HCT116 (cell line): ENCODE measurements at regions not wholly inside any gene's neighbourhood (a gene's known extent, or its start where the extent isn't known, plus 50 kb on each side); places are given as distances from the start of the nearest gene placed in this dataset.

ENCODE experiments used
- ATAC-seq: fragments of 200-7000 bp; cut with Tn5 transposase; 2 replicates; pipeline ENCODE4 v1.9.1; 2020; ENCODE audit warnings: mild to moderate bottlenecking, moderate library complexity
- BruUV-seq: library from RNA; stranded (reverse); fragments of 400-500 nt; replicated peaks from 2 replicates; lab custom pipeline; 2021; lab: Mats Ljungman, UMichigan
- CTCF ChIA-PET: fragments of 300-600 bp; sonication (Branson Sonifier 250); formaldehyde crosslinking; loops from one replicate; lab custom pipeline; 2021; ENCODE audit warnings: antibody characterized with exemption; lab: Charles Lee
- POLR2A ChIA-PET: fragments of 300-600, 350-600 bp; sonication (Branson Sonifier 250); formaldehyde crosslinking; loops from one replicate; lab custom pipeline; 2021; ENCODE audit warnings: antibody characterized with exemption; lab: Charles Lee
- RAD21 ChIA-PET, 2 experiments: fragments of 300-600 bp; sonication (Branson Sonifier 250); formaldehyde crosslinking; loops; one replicate each; lab custom pipeline; 2023; ENCODE audit warnings: low total read pairs in 2 of 2; ENCODE audit not compliant: uncharacterized antibody in 2 of 2, unreplicated experiment in 2 of 2, low non-redundant PET in 1 of 2; lab: Charles Lee
- DNase-seq: peaks from one replicate; pipeline ENCODE4 v3.0.0-alpha.2; 2010; ENCODE audit warnings: low read depth, low spot score
- H2AFZ ChIP-seq: fragments of 200-600 bp; shearing (Covaris generic), sonication (generic); 2 replicates; pipeline ENCODE4 v1.6.1; 2017; ENCODE audit warnings: low read depth, mixed run types, mixed read lengths, antibody characterized with exemption, low read length; ENCODE audit not compliant: poor library complexity, severe bottlenecking
- H3K27ac ChIP-seq: 2 replicates; pipeline ENCODE4 v1.5.1; 2012; ENCODE audit warnings: low read depth, low read length
- H3K27me3 ChIP-seq: fragments of 200-600 bp; sonication (generic); 2 replicates; pipeline ENCODE4 v1.6.1; 2016; ENCODE audit warnings: mixed run types, low read length, mixed read lengths; ENCODE audit not compliant: insufficient read depth
- H3K36me3 ChIP-seq, 2 experiments: fragments of 200-500 bp in 1 of 2; fragments of 200-600 bp in 1 of 2; sonication (Bioruptor generic) in 1 of 2; sonication (generic) in 1 of 2; 2 replicates each; pipeline versions ENCODE4 v1.5.1 to v1.6.1; 2014 to 2016; ENCODE audit warnings: low read length in 2 of 2, inconsistent platforms in 1 of 2, mixed read lengths in 1 of 2, mixed run types in 1 of 2; ENCODE audit not compliant: insufficient read depth in 2 of 2, control insufficient read depth in 1 of 2
- H3K4me1 ChIP-seq, 2 experiments: fragments of 200-600 bp in 1 of 2; sonication (generic) in 1 of 2; 2 replicates each; pipeline versions ENCODE4 v1.5.1 to v1.6.1; 2012 to 2017; ENCODE audit warnings: low read length in 2 of 2, inconsistent platforms in 1 of 2, mild to moderate bottlenecking in 1 of 2, mixed read lengths in 1 of 2, mixed run types in 1 of 2, moderate library complexity in 1 of 2; ENCODE audit not compliant: insufficient read depth in 2 of 2, control insufficient read depth in 1 of 2
- H3K4me2 ChIP-seq: fragments of 200-600 bp; sonication (generic); 2 replicates; pipeline ENCODE4 v1.6.1; 2017; ENCODE audit warnings: mixed run types, low read length, mixed read lengths
- H3K4me3 ChIP-seq, 2 experiments: fragments of 200-600 bp in 1 of 2; sonication (generic) in 1 of 2; replicated peaks in 1 of 2; 2 replicates each; pipeline ENCODE4 v1.5.1; 2011 to 2016; ENCODE audit warnings: low read length in 2 of 2, control low read depth in 1 of 2, low read depth in 1 of 2, mild to moderate bottlenecking in 1 of 2, mixed read lengths in 1 of 2, mixed run types in 1 of 2
- H3K79me2 ChIP-seq: fragments of 200-600 bp; sonication (generic); 2 replicates; pipeline ENCODE4 v1.6.1; 2017; ENCODE audit warnings: mild to moderate bottlenecking, mixed run types, low read length, moderate library complexity, mixed read lengths; ENCODE audit not compliant: insufficient read depth
- H3K9ac ChIP-seq: fragments of 200-600 bp; sonication (generic); 2 replicates; pipeline ENCODE4 v1.6.1; 2016; ENCODE audit warnings: low read length, mixed read lengths
- H3K9me2 ChIP-seq: fragments of 200-600 bp; sonication (generic), shearing (Covaris generic); 2 replicates; pipeline ENCODE4 v1.6.1; 2017; ENCODE audit warnings: mixed run types, mild to moderate bottlenecking, moderate library complexity; ENCODE audit not compliant: insufficient read depth
- H3K9me3 ChIP-seq, 2 experiments: fragments of 200-500 bp in 1 of 2; fragments of 200-600 bp in 1 of 2; sonication (Bioruptor generic) in 1 of 2; sonication (generic) in 1 of 2; 2 replicates each; pipeline ENCODE4 v1.6.1; 2014 to 2017; ENCODE audit warnings: low read length in 2 of 2, mixed read lengths in 2 of 2, inconsistent platforms in 1 of 2, low read depth in 1 of 2, mild to moderate bottlenecking in 1 of 2, mixed run types in 1 of 2, moderate library complexity in 1 of 2; ENCODE audit not compliant: control insufficient read depth in 1 of 2, insufficient read depth in 1 of 2
- H4K20me1 ChIP-seq: fragments of 200-600 bp; sonication (generic), shearing (Covaris generic); 2 replicates; pipeline ENCODE4 v1.6.1; 2017; ENCODE audit warnings: mixed run types, mild to moderate bottlenecking, moderate library complexity; ENCODE audit not compliant: insufficient read depth
- CEBPB ChIP-seq: IDR thresholded peaks from 2 replicates; pipeline ENCODE4 v1.6.1; 2012; ENCODE audit warnings: low read depth
- ELF1 ChIP-seq: IDR thresholded peaks from 2 replicates; pipeline ENCODE4 v1.6.1; 2012; ENCODE audit warnings: low read depth, borderline replicate concordance
- EZH2 ChIP-seq: fragments of 200-600 bp; sonication (generic); IDR thresholded peaks from 2 replicates; pipeline ENCODE4 v1.6.1; 2017; ENCODE audit warnings: antibody characterized with exemption, mixed run types
- POLR2AphosphoS5 ChIP-seq: IDR thresholded peaks from 2 replicates; pipeline ENCODE4 v1.6.1; 2011; ENCODE audit warnings: mild to moderate bottlenecking, low read depth, low read length, moderate library complexity
- RAD21 ChIP-seq: IDR thresholded peaks from 2 replicates; pipeline ENCODE4 v1.6.1; 2012; ENCODE audit warnings: low read depth, mild to moderate bottlenecking
- SIN3A ChIP-seq: IDR thresholded peaks from 2 replicates; pipeline ENCODE4 v1.6.1; 2012; ENCODE audit warnings: low read depth
- SP1 ChIP-seq: IDR thresholded peaks from 2 replicates; pipeline ENCODE4 v1.6.1; 2012; ENCODE audit warnings: low read depth
- SRF ChIP-seq: IDR thresholded peaks from 2 replicates; pipeline ENCODE4 v1.6.1; 2012; ENCODE audit warnings: low read depth
- TCF7L2 ChIP-seq: IDR thresholded peaks from 2 replicates; pipeline ENCODE4 v1.7.0; 2011; ENCODE audit warnings: borderline replicate concordance, inconsistent platforms; ENCODE audit not compliant: insufficient read depth, insufficient read length; ENCODE audit errors: extremely low read depth
- YY1 ChIP-seq: IDR thresholded peaks from 2 replicates; pipeline ENCODE4 v1.6.1; 2011; ENCODE audit warnings: low read length, low read depth, moderate library complexity, mild to moderate bottlenecking; ENCODE audit not compliant: insufficient replicate concordance; ENCODE audit errors: extremely low read depth
- ZNF274 ChIP-seq: fragments of 200-500 bp; sonication (Bioruptor generic); IDR thresholded peaks from 2 replicates; pipeline ENCODE4 v1.6.1; 2014; ENCODE audit warnings: mild to moderate bottlenecking, low read depth, low read length, inconsistent platforms
- intact Hi-C: fragments of 100-400 bp; cut with micrococcal nuclease; formaldehyde crosslinking; loops from 2 replicates; pipeline ENCODE4 v1.10.0; 2022
- TF ChIP-seq, protein P1 (sequence below): IDR thresholded peaks from 2 replicates; pipeline ENCODE4 v1.6.1; 2011; ENCODE audit warnings: mild to moderate bottlenecking, low read length, moderate library complexity; ENCODE audit not compliant: insufficient replicate concordance; ENCODE audit errors: extremely low read depth
- TF ChIP-seq, protein P2 (sequence below): IDR thresholded peaks from 2 replicates; pipeline ENCODE4 v1.6.1; 2012
- TF ChIP-seq, protein P3 (sequence below): IDR thresholded peaks from 2 replicates; pipeline ENCODE4 v1.6.1; 2012; ENCODE audit warnings: low read depth

DNA sequence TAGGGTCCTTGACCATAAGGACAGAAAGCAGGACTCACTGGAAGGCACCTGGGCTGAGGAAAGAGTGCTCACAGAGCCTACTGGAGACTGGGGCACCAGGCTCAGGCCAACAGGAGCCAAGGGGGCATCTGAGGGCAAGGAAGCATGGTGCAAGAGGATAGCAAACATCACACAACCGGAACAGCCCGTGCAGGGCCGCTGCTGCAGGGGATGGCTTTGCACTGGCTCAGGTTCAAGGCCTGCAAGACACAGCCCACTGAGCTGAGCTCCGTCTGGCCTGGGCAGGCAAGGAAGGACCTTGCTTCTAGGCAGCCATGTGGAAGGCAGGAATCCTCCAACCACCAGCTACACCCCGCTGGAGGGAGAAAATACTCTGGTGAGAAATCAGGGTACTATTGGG lies 59.8 kb upstream of the KIF26B start:
- BruUV-seq = no TSS peak
- Histone ChIP-seq H3K9ac (no peak overlapping the region), H3K79me2 (no peaks in the 10 kb centered on the region), H3K27ac (no peak overlapping the region), H3K4me3 (no peak overlapping the region), H3K27me3 (no peaks in the 10 kb centered on the region), H3K4me2 (no peak overlapping the region), H2AFZ (no peak overlapping the region), H3K4me1 (peaks cover 12 to 23% of the 10 kb centered on the region in 2 experiments), H3K9me2 (no peaks in the 10 kb centered on the region), H4K20me1 (no peaks in the 10 kb centered on the region), H3K9me3 (no peaks in the 10 kb centered on the region), H3K36me3 (no peaks in the 10 kb centered on the region)
- intact Hi-C loops = no loop called here
- TF ChIP-seq, protein P1, sequence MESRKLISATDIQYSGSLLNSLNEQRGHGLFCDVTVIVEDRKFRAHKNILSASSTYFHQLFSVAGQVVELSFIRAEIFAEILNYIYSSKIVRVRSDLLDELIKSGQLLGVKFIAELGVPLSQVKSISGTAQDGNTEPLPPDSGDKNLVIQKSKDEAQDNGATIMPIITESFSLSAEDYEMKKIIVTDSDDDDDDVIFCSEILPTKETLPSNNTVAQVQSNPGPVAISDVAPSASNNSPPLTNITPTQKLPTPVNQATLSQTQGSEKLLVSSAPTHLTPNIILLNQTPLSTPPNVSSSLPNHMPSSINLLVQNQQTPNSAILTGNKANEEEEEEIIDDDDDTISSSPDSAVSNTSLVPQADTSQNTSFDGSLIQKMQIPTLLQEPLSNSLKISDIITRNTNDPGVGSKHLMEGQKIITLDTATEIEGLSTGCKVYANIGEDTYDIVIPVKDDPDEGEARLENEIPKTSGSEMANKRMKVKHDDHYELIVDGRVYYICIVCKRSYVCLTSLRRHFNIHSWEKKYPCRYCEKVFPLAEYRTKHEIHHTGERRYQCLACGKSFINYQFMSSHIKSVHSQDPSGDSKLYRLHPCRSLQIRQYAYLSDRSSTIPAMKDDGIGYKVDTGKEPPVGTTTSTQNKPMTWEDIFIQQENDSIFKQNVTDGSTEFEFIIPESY = no peak
- TF ChIP-seq RAD21 (no peak), SP1 (no peak), CEBPB (no peak), POLR2AphosphoS5 (no peak), ZNF274 (no peak), ELF1 (no peak), TCF7L2 (no peak), SIN3A (no peak), SRF (no peak), YY1 (no peak), EZH2 (no peak)
- TF ChIP-seq, protein P2, sequence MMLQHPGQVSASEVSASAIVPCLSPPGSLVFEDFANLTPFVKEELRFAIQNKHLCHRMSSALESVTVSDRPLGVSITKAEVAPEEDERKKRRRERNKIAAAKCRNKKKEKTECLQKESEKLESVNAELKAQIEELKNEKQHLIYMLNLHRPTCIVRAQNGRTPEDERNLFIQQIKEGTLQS = no peak
- TF ChIP-seq, protein P3, sequence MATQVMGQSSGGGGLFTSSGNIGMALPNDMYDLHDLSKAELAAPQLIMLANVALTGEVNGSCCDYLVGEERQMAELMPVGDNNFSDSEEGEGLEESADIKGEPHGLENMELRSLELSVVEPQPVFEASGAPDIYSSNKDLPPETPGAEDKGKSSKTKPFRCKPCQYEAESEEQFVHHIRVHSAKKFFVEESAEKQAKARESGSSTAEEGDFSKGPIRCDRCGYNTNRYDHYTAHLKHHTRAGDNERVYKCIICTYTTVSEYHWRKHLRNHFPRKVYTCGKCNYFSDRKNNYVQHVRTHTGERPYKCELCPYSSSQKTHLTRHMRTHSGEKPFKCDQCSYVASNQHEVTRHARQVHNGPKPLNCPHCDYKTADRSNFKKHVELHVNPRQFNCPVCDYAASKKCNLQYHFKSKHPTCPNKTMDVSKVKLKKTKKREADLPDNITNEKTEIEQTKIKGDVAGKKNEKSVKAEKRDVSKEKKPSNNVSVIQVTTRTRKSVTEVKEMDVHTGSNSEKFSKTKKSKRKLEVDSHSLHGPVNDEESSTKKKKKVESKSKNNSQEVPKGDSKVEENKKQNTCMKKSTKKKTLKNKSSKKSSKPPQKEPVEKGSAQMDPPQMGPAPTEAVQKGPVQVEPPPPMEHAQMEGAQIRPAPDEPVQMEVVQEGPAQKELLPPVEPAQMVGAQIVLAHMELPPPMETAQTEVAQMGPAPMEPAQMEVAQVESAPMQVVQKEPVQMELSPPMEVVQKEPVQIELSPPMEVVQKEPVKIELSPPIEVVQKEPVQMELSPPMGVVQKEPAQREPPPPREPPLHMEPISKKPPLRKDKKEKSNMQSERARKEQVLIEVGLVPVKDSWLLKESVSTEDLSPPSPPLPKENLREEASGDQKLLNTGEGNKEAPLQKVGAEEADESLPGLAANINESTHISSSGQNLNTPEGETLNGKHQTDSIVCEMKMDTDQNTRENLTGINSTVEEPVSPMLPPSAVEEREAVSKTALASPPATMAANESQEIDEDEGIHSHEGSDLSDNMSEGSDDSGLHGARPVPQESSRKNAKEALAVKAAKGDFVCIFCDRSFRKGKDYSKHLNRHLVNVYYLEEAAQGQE = no peak
- DNase-seq (no peak), ATAC-seq (no peak)
- POLR2A ChIA-PET = no interaction called here
- CTCF ChIA-PET = no interaction called here
- RAD21 ChIA-PET = no interaction called here
